Neutrophil (primary cell): ENCODE measurements at regions not wholly inside any gene's neighbourhood (a gene's known extent, or its start where the extent isn't known, plus 50 kb on each side); places are given as distances from the start of the nearest gene placed in this dataset.
"Not testable (repeated sequence)": the region's sequence is repeated elsewhere in the genome, so short reads cannot be mapped to it uniquely, and the experiment has no call there.

ENCODE experiments used
- H3K27ac ChIP-seq: fragments of 200-600 bp; sonication (generic); 2 replicates; pipeline ENCODE4 v1.5.1; 2016; ENCODE audit warnings: mild to moderate bottlenecking, moderate library complexity
- H3K27me3 ChIP-seq: fragments of 200-600 bp; sonication (generic); 2 replicates; pipeline ENCODE4 v1.6.0; 2016; ENCODE audit warnings: mild to moderate bottlenecking
- H3K36me3 ChIP-seq: fragments of 200-600 bp; sonication (generic); 2 replicates; pipeline ENCODE4 v1.5.1; 2017
- H3K4me1 ChIP-seq, 2 experiments: fragments of 200-600 bp in 1 of 2; sonication (generic) in 1 of 2; 1 replicate in 1 of 2; 2 replicates in 1 of 2; pipeline versions ENCODE4 v1.5.1 to v1.6.1; 2013 to 2016; ENCODE audit warnings: low read depth in 1 of 2, low read length in 1 of 2, mild to moderate bottlenecking in 1 of 2, moderate library complexity in 1 of 2; ENCODE audit not compliant: control insufficient read depth in 1 of 2, insufficient read depth in 1 of 2
- H3K4me3 ChIP-seq, 2 experiments: fragments of 200-600 bp in 1 of 2; sonication (generic) in 1 of 2; 1 replicate in 1 of 2; 2 replicates in 1 of 2; pipeline ENCODE4 v1.5.1; 2013 to 2016; ENCODE audit warnings: low read depth in 1 of 2, low read length in 1 of 2, mild to moderate bottlenecking in 1 of 2, moderate library complexity in 1 of 2
- H3K9me3 ChIP-seq: fragments of 200-600 bp; sonication (generic); 2 replicates; pipeline ENCODE4 v1.5.1; 2016
- TF ChIP-seq, protein P1 (sequence below): fragments of 200-600 bp; sonication (generic); IDR thresholded peaks from 2 replicates; pipeline ENCODE4 v1.5.1; 2016; ENCODE audit warnings: antibody characterized with exemption

DNA sequence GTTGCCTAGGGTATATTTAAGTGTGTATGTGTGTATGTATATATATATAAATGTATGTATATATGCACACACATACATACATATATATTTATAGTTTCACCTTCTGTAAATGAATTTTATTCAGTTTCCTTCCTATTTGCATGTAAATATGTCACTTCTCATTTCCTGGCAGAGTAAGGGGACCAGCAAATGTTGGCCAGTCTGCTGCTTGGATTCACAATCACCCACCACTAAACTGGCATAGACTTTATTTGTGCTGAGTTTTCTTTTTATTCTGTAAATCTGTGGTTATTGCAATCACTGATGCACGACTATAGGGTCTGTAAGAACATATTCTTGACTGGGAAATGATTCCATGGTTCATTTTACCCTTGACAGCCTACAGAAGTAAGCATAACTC, 640.4 kb upstream of the FAM98A start:
- no peak overlapping the region for H3K4me3 ChIP-seq
- no peaks in the 10 kb centered on the region for H3K36me3 ChIP-seq
- H3K27me3 ChIP-seq: no peaks in the 10 kb centered on the region
- no peaks in the 10 kb centered on the region for H3K9me3 ChIP-seq
- no peak overlapping the region for H3K27ac ChIP-seq
- H3K4me1 ChIP-seq: no peaks in the 10 kb centered on the region
- TF ChIP-seq, protein P1, sequence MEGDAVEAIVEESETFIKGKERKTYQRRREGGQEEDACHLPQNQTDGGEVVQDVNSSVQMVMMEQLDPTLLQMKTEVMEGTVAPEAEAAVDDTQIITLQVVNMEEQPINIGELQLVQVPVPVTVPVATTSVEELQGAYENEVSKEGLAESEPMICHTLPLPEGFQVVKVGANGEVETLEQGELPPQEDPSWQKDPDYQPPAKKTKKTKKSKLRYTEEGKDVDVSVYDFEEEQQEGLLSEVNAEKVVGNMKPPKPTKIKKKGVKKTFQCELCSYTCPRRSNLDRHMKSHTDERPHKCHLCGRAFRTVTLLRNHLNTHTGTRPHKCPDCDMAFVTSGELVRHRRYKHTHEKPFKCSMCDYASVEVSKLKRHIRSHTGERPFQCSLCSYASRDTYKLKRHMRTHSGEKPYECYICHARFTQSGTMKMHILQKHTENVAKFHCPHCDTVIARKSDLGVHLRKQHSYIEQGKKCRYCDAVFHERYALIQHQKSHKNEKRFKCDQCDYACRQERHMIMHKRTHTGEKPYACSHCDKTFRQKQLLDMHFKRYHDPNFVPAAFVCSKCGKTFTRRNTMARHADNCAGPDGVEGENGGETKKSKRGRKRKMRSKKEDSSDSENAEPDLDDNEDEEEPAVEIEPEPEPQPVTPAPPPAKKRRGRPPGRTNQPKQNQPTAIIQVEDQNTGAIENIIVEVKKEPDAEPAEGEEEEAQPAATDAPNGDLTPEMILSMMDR: no peak

DNA sequence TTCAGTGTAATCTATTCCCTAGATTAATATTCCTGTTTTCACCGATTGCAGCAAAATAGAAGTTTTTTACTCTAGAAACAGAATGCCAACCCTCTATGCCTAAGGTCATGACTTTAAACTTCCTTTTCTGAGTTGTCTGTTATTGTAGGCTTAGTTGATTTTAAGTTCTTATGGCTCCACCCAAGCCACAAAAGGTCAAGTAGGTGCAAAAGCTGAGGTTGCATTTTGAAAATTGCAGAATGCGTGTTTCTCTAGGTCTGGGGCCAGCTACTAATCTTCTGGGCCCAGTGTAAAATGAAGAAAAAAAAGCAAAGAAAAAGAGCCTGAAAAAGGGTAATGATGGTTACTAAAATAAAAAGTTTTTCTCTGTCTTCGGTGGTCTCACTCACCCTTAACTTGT, 635.7 kb upstream of the FAM98A start:
- H3K9me3 ChIP-seq: no peaks in the 10 kb centered on the region
- H3K36me3 ChIP-seq: no peaks in the 10 kb centered on the region
- TF ChIP-seq, protein P1: no peak
- no peaks in the 10 kb centered on the region for H3K27me3 ChIP-seq
- no peak overlapping the region for H3K27ac ChIP-seq
- no peaks in the 10 kb centered on the region for H3K4me1 ChIP-seq
- no peak overlapping the region for H3K4me3 ChIP-seq

DNA sequence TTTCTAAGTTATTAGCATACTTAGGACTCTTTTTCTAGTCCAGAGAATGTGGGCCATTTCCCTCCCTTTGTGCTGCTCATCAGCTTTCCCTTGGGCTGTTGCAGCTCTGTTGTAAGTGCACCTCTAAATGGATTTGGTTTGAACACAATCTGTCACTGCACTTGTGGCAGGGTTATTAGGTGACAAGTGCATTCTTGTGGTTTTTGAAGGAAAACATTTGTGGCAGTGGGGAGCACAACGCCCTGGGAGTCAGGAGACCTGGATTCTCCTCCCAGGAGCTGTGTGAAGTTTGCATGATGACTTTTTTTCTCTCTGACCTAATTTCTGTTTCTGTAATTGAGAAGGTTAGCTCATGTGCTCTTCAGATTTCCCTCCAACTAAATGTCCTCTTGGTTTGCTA, 630.9 kb upstream of the FAM98A start:
- TF ChIP-seq, protein P1: no peak
- no peaks in the 10 kb centered on the region for H3K9me3 ChIP-seq
- H3K27ac ChIP-seq: no peak overlapping the region
- no peaks in the 10 kb centered on the region for H3K36me3 ChIP-seq
- H3K27me3 ChIP-seq: no peaks in the 10 kb centered on the region
- H3K4me1 ChIP-seq: no peaks in the 10 kb centered on the region
- H3K4me3 ChIP-seq: no peak overlapping the region

DNA sequence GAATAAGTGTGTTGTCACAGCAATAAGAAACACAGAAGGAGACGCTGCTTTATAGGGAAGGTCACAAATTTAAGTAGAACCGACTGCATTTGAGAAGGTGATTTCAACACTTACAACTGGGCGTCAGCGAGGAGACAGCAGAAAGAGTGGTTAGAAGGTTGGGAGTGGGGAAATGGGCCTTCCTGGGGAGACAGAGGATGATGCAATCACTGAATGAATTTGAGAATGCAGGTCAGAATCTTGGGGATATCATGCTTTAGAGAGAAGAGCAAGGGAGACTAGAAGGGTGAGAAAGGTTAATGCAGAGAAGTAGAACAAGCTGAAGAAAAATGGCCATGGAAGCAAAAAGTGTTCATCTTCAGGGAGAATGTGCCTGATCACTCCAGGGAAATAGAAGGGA, 616.1 kb upstream of the FAM98A start:
- Histone ChIP-seq H3K36me3 (no peaks in the 10 kb centered on the region), H3K27me3 (no peaks in the 10 kb centered on the region), H3K4me1 (no peaks in the 10 kb centered on the region), H3K9me3 (no peaks in the 10 kb centered on the region), H3K27ac (no peak overlapping the region), H3K4me3 (no peak overlapping the region)
- TF ChIP-seq, protein P1: no peak

DNA sequence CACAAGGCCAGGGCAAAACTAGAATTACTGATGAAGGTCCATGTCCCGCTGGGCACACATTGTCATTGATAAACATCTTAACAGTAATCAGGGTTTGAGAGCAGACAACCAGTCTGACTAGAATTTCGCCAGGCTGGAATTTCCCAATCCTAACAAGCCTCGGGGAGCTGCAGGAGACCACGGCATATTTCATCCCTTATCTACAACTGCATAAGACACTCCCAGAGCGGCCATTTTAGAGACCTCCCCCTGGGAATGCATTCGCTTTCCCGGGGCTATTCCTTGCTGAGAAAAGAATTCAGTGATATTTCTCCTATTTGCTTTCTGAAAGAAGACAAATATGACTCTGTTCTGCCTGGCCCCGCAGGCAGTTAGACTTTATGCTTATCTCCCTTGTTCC, 611.3 kb upstream of the FAM98A start:
- not testable (repeated sequence) for H3K4me3 ChIP-seq, H3K27me3 ChIP-seq, H3K27ac ChIP-seq, H3K9me3 ChIP-seq, H3K4me1 ChIP-seq, H3K36me3 ChIP-seq

DNA sequence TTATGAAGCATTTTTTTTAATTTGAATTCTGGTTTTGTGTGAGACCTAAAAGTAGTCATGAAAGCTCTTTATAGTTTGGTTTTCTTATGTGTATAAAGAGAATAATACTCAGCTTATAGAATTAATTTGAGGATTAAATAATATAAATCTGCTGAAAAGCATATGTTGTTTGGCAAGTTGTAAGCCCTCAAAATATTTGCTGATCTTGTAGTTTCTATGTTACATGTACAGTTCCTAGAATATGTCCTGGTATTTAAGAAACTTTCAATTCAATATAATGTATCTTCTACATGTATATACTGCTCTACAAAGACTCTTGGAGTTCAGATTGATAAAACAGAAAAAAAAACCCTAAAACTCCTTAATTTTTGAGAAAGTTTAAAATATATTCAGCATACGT, 605.5 kb upstream of the FAM98A start:
- Histone ChIP-seq H3K27ac (no peak overlapping the region), H3K27me3 (no peaks in the 10 kb centered on the region), H3K36me3 (no peaks in the 10 kb centered on the region), H3K9me3 (no peaks in the 10 kb centered on the region), H3K4me3 (no peak overlapping the region), H3K4me1 (no peaks in the 10 kb centered on the region)
- TF ChIP-seq, protein P1: no peak
